Islet precursor cell (in vitro differentiated cells): ENCODE measurements at regions not wholly inside any gene's neighbourhood (a gene's known extent, or its start where the extent isn't known, plus 50 kb on each side); places are given as distances from the start of the nearest gene placed in this dataset.
"Not testable (repeated sequence)": the region's sequence is repeated elsewhere in the genome, so short reads cannot be mapped to it uniquely, and the experiment has no call there.

ENCODE experiments used
- DNase-seq: peaks from one replicate; pipeline ENCODE4 v3.0.0-alpha.2; 2018

GRCh38 chr4:67412153-67412712, 133.1 kb downstream of the CENPC start:
- not testable (repeated sequence) for DNase-seq

GRCh38 chr4:67403342-67403741, 142.0 kb downstream of the CENPC start:
- DNase-seq = no peak

- no peak for DNase-seq
These were observed 143.4 kb downstream of the CENPC start for GRCh38 chr4:67401902-67402301.

GRCh38 chr4:67397931-67398330, 147.4 kb downstream of the CENPC start:
- no peak for DNase-seq

GRCh38 chr4:67397031-67397430, 148.3 kb downstream of the CENPC start:
- no peak for DNase-seq

- DNase-seq = no peak
These were observed 149.3 kb downstream of the CENPC start for GRCh38 chr4:67396008-67396407.

- DNase-seq = no peak
These were observed 150.4 kb downstream of the CENPC start for GRCh38 chr4:67394879-67395278.

- DNase-seq = no peak
These were observed 151.5 kb downstream of the CENPC start for GRCh38 chr4:67393699-67394281.

GRCh38 chr4:67393007-67393406, 152.3 kb downstream of the CENPC start:
- no peak for DNase-seq

- not testable (repeated sequence) for DNase-seq
These were observed 163.9 kb downstream of the CENPC start for GRCh38 chr4:67381406-67381804.

GRCh38 chr4:67380702-67381405, 164.4 kb downstream of the CENPC start:
- not testable (repeated sequence) for DNase-seq

GRCh38 chr4:67380154-67380553, 165.1 kb downstream of the CENPC start:
- DNase-seq = no peak

- DNase-seq = no peak
These were observed 170.0 kb downstream of the CENPC start for GRCh38 chr4:67375291-67375690.

GRCh38 chr4:67371615-67372014, 173.7 kb downstream of the CENPC start:
- no peak for DNase-seq

- no peak for DNase-seq
These were observed 178.9 kb downstream of the CENPC start for GRCh38 chr4:67366311-67366861.

GRCh38 chr4:67365661-67366245, 179.6 kb downstream of the CENPC start:
- DNase-seq = no peak

GRCh38 chr4:67355806-67356205, 189.5 kb downstream of the CENPC start:
- no peak for DNase-seq

- DNase-seq = no peak
These were observed 198.6 kb downstream of the CENPC start for GRCh38 chr4:67346654-67347053.

- DNase-seq = peak; percentile 56
These were observed 200.5 kb downstream of the CENPC start for GRCh38 chr4:67344594-67345380.

- no peak for DNase-seq
These were observed 202.1 kb downstream of the CENPC start for GRCh38 chr4:67343199-67343598.

- DNase-seq = no peak
These were observed 203.0 kb downstream of the CENPC start for GRCh38 chr4:67342291-67342690.

- no peak for DNase-seq
These were observed 211.6 kb downstream of the CENPC start for GRCh38 chr4:67333664-67334063.

- peak; percentile 62 for DNase-seq
These were observed 212.7 kb downstream of the CENPC start for GRCh38 chr4:67332627-67333026.
